Vagina (tissue), 2 donors: ENCODE measurements at regions not wholly inside any gene's neighbourhood (a gene's known extent, or its start where the extent isn't known, plus 50 kb on each side); places are given as distances from the start of the nearest gene placed in this dataset.

ENCODE experiments used
- DNase-seq, 2 donors: peaks; one replicate each; pipeline ENCODE4 v3.0.0-alpha.2; 2017; ENCODE audit errors: extremely low spot score in 2 of 2
- H3K27ac ChIP-seq: fragments of 200-600 bp; sonication (generic); one replicate; pipeline ENCODE4 v1.5.1; 2019
- H3K27me3 ChIP-seq: fragments of 200-600 bp; sonication (generic); one replicate; pipeline ENCODE4 v1.5.1; 2019
- H3K36me3 ChIP-seq, 2 donors: fragments of 200-600 bp; sonication (generic); one replicate each; pipeline ENCODE4 v1.5.1; 2017 to 2019
- H3K4me1 ChIP-seq: fragments of 200-600 bp; sonication (generic); one replicate; pipeline ENCODE4 v1.5.1; 2019
- H3K4me3 ChIP-seq, 2 donors: fragments of 200-600 bp; sonication (generic); 1 replicate in 1 of 2; 2 replicates in 1 of 2; pipeline ENCODE4 v1.5.1; 2016 to 2019
- H3K9me3 ChIP-seq: fragments of 200-600 bp; sonication (generic); one replicate; pipeline ENCODE4 v1.5.1; 2019
- CTCF ChIP-seq, 3 experiments: fragments of 450-650 bp in 2 of 3; fragments of 200-600 bp in 1 of 3; sonication (generic) in 1 of 3; IDR thresholded peaks; one replicate each; pipeline ENCODE4 v1.5.1; 2017 to 2019; ENCODE audit warnings: antibody characterized with exemption in 3 of 3, mild to moderate bottlenecking in 2 of 3, moderate library complexity in 2 of 3
- POLR2A ChIP-seq, 2 donors: fragments of 450-650 bp; IDR thresholded peaks; one replicate each; pipeline ENCODE4 v1.6.1; 2017; ENCODE audit warnings: antibody characterized with exemption in 2 of 2, mild to moderate bottlenecking in 2 of 2, moderate library complexity in 2 of 2
- POLR2AphosphoS5 ChIP-seq, 2 donors: sonication (generic); formaldehyde crosslinking; IDR thresholded peaks; one replicate each; pipeline ENCODE4 v1.9.0; 2017; ENCODE audit warnings: antibody characterized with exemption in 2 of 2, mild to moderate bottlenecking in 2 of 2, low read depth in 1 of 2; ENCODE audit not compliant: insufficient read depth in 1 of 2
- intact Hi-C: fragments of 100-400 bp; cut with DNase I; formaldehyde crosslinking; loops from one replicate; pipeline ENCODE4 v1.15.1; 2023

GRCh38 chr1:65494671-65495070 lies 74.2 kb downstream of the LEPR start:
- H3K27me3 ChIP-seq, result no peaks in the 10 kb centered on the region
- no peaks in the 10 kb centered on the region for H3K9me3 ChIP-seq
- no peaks in the 10 kb centered on the region for H3K36me3 ChIP-seq
- intact Hi-C loops, result no loop called here
- H3K27ac ChIP-seq, result no peak overlapping the region
- TF ChIP-seq POLR2A (IDR thresholded peaks at IDR 0.05), result no peak
- TF ChIP-seq POLR2AphosphoS5 (IDR thresholded peaks at IDR 0.05; ENCODE audit: insufficient read depth in 1 of 2, low read depth in 1 of 2), result no peak
- no peak for TF ChIP-seq CTCF (IDR thresholded peaks at IDR 0.05)
- H3K4me3 ChIP-seq, result no peak overlapping the region
- H3K4me1 ChIP-seq, result no peaks in the 10 kb centered on the region
- no peak for DNase-seq

- Histone ChIP-seq H3K9me3 (no peaks in the 10 kb centered on the region), H3K27me3 (no peaks in the 10 kb centered on the region), H3K36me3 (no peaks in the 10 kb centered on the region), H3K4me1 (no peaks in the 10 kb centered on the region), H3K27ac (no peak overlapping the region), H3K4me3 (no peak overlapping the region)
- intact Hi-C loops, result no loop called here
- no peak for DNase-seq
- TF ChIP-seq CTCF (IDR thresholded peaks at IDR 0.05) (no peak), POLR2AphosphoS5 (IDR thresholded peaks at IDR 0.05; ENCODE audit: insufficient read depth in 1 of 2, low read depth in 1 of 2) (no peak), POLR2A (IDR thresholded peaks at IDR 0.05) (no peak)
These were observed 74.7 kb downstream of the LEPR start for GRCh38 chr1:65495137-65495536.

GRCh38 chr1:65497256-65497830 lies 76.9 kb downstream of the LEPR start:
- Histone ChIP-seq H3K4me1 (no peaks in the 10 kb centered on the region), H3K27ac (no peak overlapping the region), H3K27me3 (no peaks in the 10 kb centered on the region), H3K9me3 (no peaks in the 10 kb centered on the region), H3K4me3 (no peak overlapping the region), H3K36me3 (no peaks in the 10 kb centered on the region)
- no peak for TF ChIP-seq POLR2AphosphoS5 (IDR thresholded peaks at IDR 0.05; ENCODE audit: insufficient read depth in 1 of 2, low read depth in 1 of 2)
- no peak for TF ChIP-seq CTCF (IDR thresholded peaks at IDR 0.05)
- TF ChIP-seq POLR2A (IDR thresholded peaks at IDR 0.05), result no peak
- intact Hi-C loops, result no loop called here
- DNase-seq, result no peak

GRCh38 chr1:65503427-65503826 lies 83.0 kb downstream of the LEPR start:
- no peak for DNase-seq
- H3K27me3 ChIP-seq, result no peaks in the 10 kb centered on the region
- H3K9me3 ChIP-seq, result no peaks in the 10 kb centered on the region
- intact Hi-C loops, result no loop called here
- no peak for TF ChIP-seq POLR2AphosphoS5 (IDR thresholded peaks at IDR 0.05; ENCODE audit: insufficient read depth in 1 of 2, low read depth in 1 of 2)
- no peak for TF ChIP-seq CTCF (IDR thresholded peaks at IDR 0.05)
- no peak for TF ChIP-seq POLR2A (IDR thresholded peaks at IDR 0.05)
- H3K36me3 ChIP-seq, result no peaks in the 10 kb centered on the region
- H3K4me3 ChIP-seq, result no peak overlapping the region
- H3K27ac ChIP-seq, result no peak overlapping the region
- H3K4me1 ChIP-seq, result no peaks in the 10 kb centered on the region

- intact Hi-C loops, result no loop called here
- TF ChIP-seq CTCF (IDR thresholded peaks at IDR 0.05) (no peak), POLR2A (IDR thresholded peaks at IDR 0.05) (no peak), POLR2AphosphoS5 (IDR thresholded peaks at IDR 0.05; ENCODE audit: insufficient read depth in 1 of 2, low read depth in 1 of 2) (no peak)
- Histone ChIP-seq H3K4me1 (no peaks in the 10 kb centered on the region), H3K27ac (no peak overlapping the region), H3K27me3 (no peaks in the 10 kb centered on the region), H3K9me3 (no peaks in the 10 kb centered on the region), H3K36me3 (no peaks in the 10 kb centered on the region), H3K4me3 (no peak overlapping the region)
- no peak for DNase-seq
These were observed 83.8 kb downstream of the LEPR start for GRCh38 chr1:65504263-65504662.
